Activated CD4-positive, CD25-positive, alpha-beta regulatory T cell treated with anti-CD3 and anti-CD28 coated beads, Interleukin-2, amount 50 U/mL, for 16 hours (primary cell): ENCODE measurements at regions not wholly inside any gene's neighbourhood (a gene's known extent, or its start where the extent isn't known, plus 50 kb on each side); places are given as distances from the start of the nearest gene placed in this dataset.

Experiments used
- DNase-seq: peaks from one replicate; pipeline ENCODE4 v3.0.0-alpha.2; 2020; ENCODE audit warnings: low read depth, low spot score

GRCh38 chr6:169968541-169969270 is 217.3 kb downstream of the ERMARD start:
- DNase-seq, result no peak

GRCh38 chr6:169967687-169968086 is 216.3 kb downstream of the ERMARD start:
- no peak for DNase-seq

GRCh38 chr6:169966312-169967181 is 215.1 kb downstream of the ERMARD start:
- DNase-seq, result no peak

- DNase-seq, result no peak
These were observed 214.4 kb downstream of the ERMARD start for GRCh38 chr6:169965657-169966311.

GRCh38 chr6:169965239-169965638 is 213.8 kb downstream of the ERMARD start:
- no peak for DNase-seq

GRCh38 chr6:169964486-169965180 is 213.2 kb downstream of the ERMARD start:
- DNase-seq, result no peak

- no peak for DNase-seq
These were observed 212.3 kb downstream of the ERMARD start for GRCh38 chr6:169963581-169964297.

- no peak for DNase-seq
These were observed 211.4 kb downstream of the ERMARD start for GRCh38 chr6:169962604-169963469.

GRCh38 chr6:169961772-169962561 is 210.5 kb downstream of the ERMARD start:
- DNase-seq, result no peak

GRCh38 chr6:169960886-169961611 is 209.6 kb downstream of the ERMARD start:
- no peak for DNase-seq

GRCh38 chr6:169960521-169960885 is 209.1 kb downstream of the ERMARD start:
- no peak for DNase-seq

GRCh38 chr6:169960003-169960344 is 208.6 kb downstream of the ERMARD start:
- DNase-seq, result no peak

GRCh38 chr6:169959136-169960002 is 207.9 kb downstream of the ERMARD start:
- no peak for DNase-seq

GRCh38 chr6:169958510-169958909 is 207.1 kb downstream of the ERMARD start:
- no peak for DNase-seq

GRCh38 chr6:169957351-169957963 is 206.0 kb downstream of the ERMARD start:
- DNase-seq, result no peak

- no peak for DNase-seq
These were observed 205.2 kb downstream of the ERMARD start for GRCh38 chr6:169956580-169956979.

- no peak for DNase-seq
These were observed 204.5 kb downstream of the ERMARD start for GRCh38 chr6:169955731-169956437.
